ENCODE measurements at regions not wholly inside any gene's neighbourhood (a gene's known extent, or its start where the extent isn't known, plus 50 kb on each side); places are given as distances from the start of the nearest gene placed in this dataset.

DNA sequence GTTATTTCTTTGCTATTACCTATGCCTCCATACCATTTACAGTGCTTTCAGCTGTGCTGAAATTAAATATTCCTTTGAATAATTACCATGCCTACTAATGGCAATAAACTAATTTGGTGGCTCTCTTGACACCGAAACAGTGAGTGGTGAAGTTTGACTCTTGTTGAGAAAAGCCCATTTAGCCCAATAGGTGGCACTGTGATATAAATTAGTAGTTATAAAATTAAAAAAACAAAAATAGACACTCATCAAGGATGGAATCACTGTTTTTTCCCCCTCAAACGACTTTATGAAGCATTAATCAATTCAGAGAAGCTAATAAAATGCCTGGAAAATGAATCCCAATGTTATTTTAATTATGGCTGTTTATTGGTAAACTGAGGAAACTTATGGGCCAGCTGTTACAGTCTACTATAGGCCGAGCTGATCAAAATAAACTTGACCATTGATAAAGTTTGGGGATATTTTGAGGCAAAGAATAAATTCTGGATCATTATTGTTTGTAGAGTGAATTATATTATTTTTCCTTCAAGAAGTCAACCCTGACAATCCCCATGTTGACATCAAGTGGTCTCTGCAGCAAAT is 339.6 kb downstream of the TRIB2 start:
- Histone ChIP-seq H3K4me3 (no peak overlapping the region), H3K4me1 (no peaks in the 10 kb centered on the region), H3K27ac (no peak overlapping the region), H3K9me3 (no peaks in the 10 kb centered on the region), H3K4me2 (no peak overlapping the region)
- TF ChIP-seq RAD21 (conservative IDR thresholded peaks at IDR 0.05 in 1 of 2, IDR thresholded peaks at IDR 0.05 in 1 of 2) = peak; percentile 26 to 38; a peak in 2 of 5 replicates
- TF ChIP-seq PBX3 (IDR thresholded peaks at IDR 0.05) = no peak
- TF ChIP-seq RFX5 (IDR thresholded peaks at IDR 0.05) = no peak
- TF ChIP-seq NFE2L2 (conservative IDR thresholded peaks at IDR 0.05; ENCODE audit: low read length) = no peak
- TF ChIP-seq CTCF (IDR thresholded peaks at IDR 0.05) = peak; percentile 30; the same call in 1 of the 3 replicates
- TF ChIP-seq HOXB13 (CRISPR knock-in tag; IDR thresholded peaks at IDR 0.05; ENCODE audit: low read depth) = no peak
- TF ChIP-seq REST (IDR thresholded peaks at IDR 0.05) = no peak
- TF ChIP-seq NPAS2 (CRISPR knock-in tag; IDR thresholded peaks at IDR 0.05; ENCODE audit: borderline replicate concordance) = no peak
- TF ChIP-seq USF2 (IDR thresholded peaks at IDR 0.05) = no peak
- ChIA-PET CTCF (no interaction called here), POLR2A (no interaction called here)
- WGBS (ENCODE audit: missing lambda C conversion rate) = 3% methylated on average over 3 of the region's 3 CpGs
- FAIRE-seq (no peak), ATAC-seq (no peak), DNase-seq (ENCODE audit: low read depth in 1 of 2, low spot score in 1 of 2) (no peak)

- CTCF ChIA-PET = no interaction called here
Observed at GRCh38 chr2:13057671-13058070, 340.9 kb downstream of the TRIB2 start.

GRCh38 chr2:13066676-13067075 is 349.9 kb downstream of the TRIB2 start:
- 0% methylated on average over 1 of the region's 1 CpG for WGBS (ENCODE audit: missing lambda C conversion rate)
- no peak overlapping the region for H3K4me3 ChIP-seq
- no peak for FAIRE-seq
- no peak for ATAC-seq
- ChIA-PET POLR2A (no interaction called here), CTCF (no interaction called here)
- H3K9me3 ChIP-seq = no peaks in the 10 kb centered on the region
- no peak overlapping the region for H3K4me2 ChIP-seq
- no peak for DNase-seq (ENCODE audit: low read depth in 1 of 2, low spot score in 1 of 2)
- no peak overlapping the region for H3K27ac ChIP-seq
- no peaks in the 10 kb centered on the region for H3K4me1 ChIP-seq
- TF ChIP-seq RFX5 (IDR thresholded peaks at IDR 0.05) (no peak), USF2 (IDR thresholded peaks at IDR 0.05) (no peak), ATOH8 (CRISPR knock-in tag; IDR thresholded peaks at IDR 0.05; ENCODE audit: low read depth) (no peak), CTCF (IDR thresholded peaks at IDR 0.05) (no peak), PBX3 (IDR thresholded peaks at IDR 0.05) (no peak), SREBF2 (IDR thresholded peaks at IDR 0.05) (no peak), HOXB5 (CRISPR knock-in tag; IDR thresholded peaks at IDR 0.05) (no peak), RAD21 (conservative IDR thresholded peaks at IDR 0.05 in 1 of 2, IDR thresholded peaks at IDR 0.05 in 1 of 2) (no peak), SMC3 (IDR thresholded peaks at IDR 0.05) (no peak)
- TF ChIP-seq, protein P1, sequence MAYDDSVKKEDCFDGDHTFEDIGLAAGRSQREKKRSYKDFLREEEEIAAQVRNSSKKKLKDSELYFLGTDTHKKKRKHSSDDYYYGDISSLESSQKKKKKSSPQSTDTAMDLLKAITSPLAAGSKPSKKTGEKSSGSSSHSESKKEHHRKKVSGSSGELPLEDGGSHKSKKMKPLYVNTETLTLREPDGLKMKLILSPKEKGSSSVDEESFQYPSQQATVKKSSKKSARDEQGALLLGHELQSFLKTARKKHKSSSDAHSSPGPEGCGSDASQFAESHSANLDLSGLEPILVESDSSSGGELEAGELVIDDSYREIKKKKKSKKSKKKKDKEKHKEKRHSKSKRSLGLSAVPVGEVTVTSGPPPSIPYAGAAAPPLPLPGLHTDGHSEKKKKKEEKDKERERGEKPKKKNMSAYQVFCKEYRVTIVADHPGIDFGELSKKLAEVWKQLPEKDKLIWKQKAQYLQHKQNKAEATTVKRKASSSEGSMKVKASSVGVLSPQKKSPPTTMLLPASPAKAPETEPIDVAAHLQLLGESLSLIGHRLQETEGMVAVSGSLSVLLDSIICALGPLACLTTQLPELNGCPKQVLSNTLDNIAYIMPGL (CRISPR knock-in tag; IDR thresholded peaks at IDR 0.05; ENCODE audit: borderline replicate concordance) = no peak

More at GRCh38 chr2:13057671-13058070, 340.9 kb downstream of the TRIB2 start:
- Histone ChIP-seq H3K4me3 (no peak overlapping the region), H3K9me3 (no peaks in the 10 kb centered on the region), H3K4me1 (no peaks in the 10 kb centered on the region), H3K27ac (no peak overlapping the region), H3K4me2 (no peak overlapping the region)
- DNase-seq (ENCODE audit: low read depth in 1 of 2, low spot score in 1 of 2) = no peak
- ATAC-seq = no peak
- TF ChIP-seq CBX8 (IDR thresholded peaks at IDR 0.05) = no peak
- peak; percentile 46 for TF ChIP-seq MAFK (IDR thresholded peaks at IDR 0.05; ENCODE audit: partially characterized antibody)
- POLR2A ChIA-PET = no interaction called here
- no peak for FAIRE-seq

Measured in A549 (cell line).